Activated CD4-positive, alpha-beta T cell treated with anti-CD3 and anti-CD28 coated beads, Interleukin-2, amount 10 ng/mL, durations not matched to agents 24 days and 14 days (primary cell): ENCODE measurements at regions not wholly inside any gene's neighbourhood (a gene's known extent, or its start where the extent isn't known, plus 50 kb on each side); places are given as distances from the start of the nearest gene placed in this dataset.
A peak's percentile ranks its signal among the peaks of the same experiment; 100 is the strongest.
"Not testable (repeated sequence)": the region's sequence is repeated elsewhere in the genome, so short reads cannot be mapped to it uniquely, and the experiment has no call there.

ENCODE experiments used
- DNase-seq: peaks from one replicate; pipeline ENCODE4 v3.0.0; 2022
- H3K27ac Mint-ChIP-seq: one replicate; pipeline ENCODE4 v1.8.0; 2022; ENCODE audit warnings: mild to moderate bottlenecking, mixed read lengths
- H3K27me3 Mint-ChIP-seq: one replicate; pipeline ENCODE4 v1.8.0; 2022; ENCODE audit warnings: mixed read lengths
- H3K36me3 Mint-ChIP-seq: one replicate; pipeline ENCODE4 v1.8.0; 2022; ENCODE audit warnings: low read depth, mild to moderate bottlenecking, mixed read lengths
- H3K4me1 Mint-ChIP-seq: one replicate; pipeline ENCODE4 v1.8.0; 2021; ENCODE audit warnings: mixed read lengths
- H3K4me3 Mint-ChIP-seq: one replicate; pipeline ENCODE4 v1.8.0; 2022; ENCODE audit warnings: mild to moderate bottlenecking, moderate library complexity, mixed read lengths
- H3K9me3 Mint-ChIP-seq: one replicate; pipeline ENCODE4 v1.8.0; 2021; ENCODE audit warnings: mixed read lengths
- intact Hi-C: fragments of 100-400 bp; cut with micrococcal nuclease; formaldehyde crosslinking; loops from one replicate; pipeline ENCODE4 v1.15.1; 2023

DNA sequence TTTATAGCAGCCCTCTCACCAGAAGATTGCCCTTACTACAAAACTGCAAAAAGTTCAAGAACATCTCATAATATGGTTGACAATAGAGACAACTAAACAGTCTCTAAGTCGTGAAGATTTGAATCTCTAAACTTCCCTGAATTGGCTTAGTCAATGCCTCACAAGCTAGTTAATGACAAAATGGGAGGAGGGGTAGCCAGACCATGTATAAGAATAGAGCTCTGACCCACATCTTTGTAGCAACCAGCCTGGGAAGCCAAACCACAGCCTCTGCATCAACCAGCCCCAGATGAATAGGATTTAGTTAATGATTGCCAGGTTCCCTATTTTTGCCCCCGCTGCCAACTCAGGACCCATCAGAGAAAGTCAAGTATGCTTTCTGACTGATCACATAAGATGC lies 1265.9 kb upstream of the PCDH10 start:
- intact Hi-C loops, H3K4me3 Mint-ChIP-seq, H3K9me3 Mint-ChIP-seq, DNase-seq, H3K27me3 Mint-ChIP-seq, H3K4me1 Mint-ChIP-seq, H3K36me3 Mint-ChIP-seq, H3K27ac Mint-ChIP-seq: not testable (repeated sequence)

DNA sequence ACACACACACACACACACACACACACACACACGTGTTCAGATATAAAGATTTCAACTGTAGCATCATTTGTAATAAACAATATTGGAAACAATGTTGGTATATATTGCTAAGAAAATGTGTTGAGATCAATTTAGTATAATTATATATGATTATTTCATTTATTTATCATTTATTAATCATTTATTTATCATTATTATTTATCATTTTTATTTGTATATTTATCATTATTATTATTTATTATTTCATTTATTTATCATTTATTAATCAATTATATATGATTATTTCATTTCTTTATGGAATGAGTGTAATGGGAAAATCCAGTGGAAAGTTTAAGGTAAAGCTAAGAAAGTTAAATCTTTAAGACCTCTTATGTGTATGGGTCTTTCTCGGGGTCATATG lies 1223.4 kb upstream of the PCDH10 start:
- DNase-seq, H3K9me3 Mint-ChIP-seq, intact Hi-C loops, H3K4me1 Mint-ChIP-seq, H3K27ac Mint-ChIP-seq, H3K36me3 Mint-ChIP-seq, H3K4me3 Mint-ChIP-seq, H3K27me3 Mint-ChIP-seq: not testable (repeated sequence)

DNA sequence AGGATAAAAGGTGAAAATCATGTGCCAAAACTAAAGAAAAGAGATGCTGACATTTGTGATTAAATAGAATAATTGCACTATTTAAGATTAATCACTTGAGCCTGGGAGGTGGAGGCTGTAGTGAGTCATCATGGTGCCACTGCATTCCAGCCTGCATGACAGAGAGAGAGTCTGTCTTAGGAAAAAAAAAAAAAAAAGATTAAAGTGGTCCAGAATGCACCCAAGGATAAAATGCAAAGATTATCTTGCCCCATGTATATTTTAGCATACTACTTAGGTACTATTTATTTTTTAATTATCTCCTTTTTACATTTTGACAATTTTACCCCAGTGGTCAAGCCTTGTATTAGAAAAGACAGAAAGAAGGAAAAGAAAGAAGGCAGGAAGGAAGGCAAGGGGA lies 1181.4 kb upstream of the PCDH10 start:
- H3K27ac Mint-ChIP-seq, H3K4me1 Mint-ChIP-seq, H3K9me3 Mint-ChIP-seq, H3K36me3 Mint-ChIP-seq, H3K27me3 Mint-ChIP-seq, intact Hi-C loops, H3K4me3 Mint-ChIP-seq, DNase-seq: not testable (repeated sequence)

DNA sequence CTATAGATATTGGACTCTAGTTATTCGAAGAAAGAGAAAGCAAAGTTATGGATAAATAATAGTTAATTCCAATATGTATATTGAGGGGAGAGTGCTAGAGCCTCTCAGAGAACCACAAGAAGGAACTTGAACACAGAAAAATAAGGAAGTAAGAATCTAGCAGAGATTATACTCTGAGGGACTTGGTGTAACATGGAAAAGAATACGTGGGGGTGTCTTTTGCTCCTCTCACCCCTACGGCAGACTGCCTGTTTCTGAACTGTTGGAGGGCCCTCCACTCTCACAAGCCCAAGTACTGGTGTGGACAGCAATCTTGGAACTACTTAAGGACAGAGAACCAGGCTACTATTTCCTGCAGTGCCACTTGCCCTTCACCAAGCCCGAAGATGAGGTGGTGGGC lies 1174.4 kb upstream of the PCDH10 start:
- H3K27ac Mint-ChIP-seq: no peak overlapping the region
- peaks cover 2% of the 10 kb centered on the region for H3K4me1 Mint-ChIP-seq
- intact Hi-C loops: no loop called here
- no peaks in the 10 kb centered on the region for H3K36me3 Mint-ChIP-seq
- peaks cover 5% of the 10 kb centered on the region for H3K9me3 Mint-ChIP-seq
- H3K4me3 Mint-ChIP-seq: peak overlapping the region; percentile 87
- DNase-seq: no peak
- no peaks in the 10 kb centered on the region for H3K27me3 Mint-ChIP-seq

DNA sequence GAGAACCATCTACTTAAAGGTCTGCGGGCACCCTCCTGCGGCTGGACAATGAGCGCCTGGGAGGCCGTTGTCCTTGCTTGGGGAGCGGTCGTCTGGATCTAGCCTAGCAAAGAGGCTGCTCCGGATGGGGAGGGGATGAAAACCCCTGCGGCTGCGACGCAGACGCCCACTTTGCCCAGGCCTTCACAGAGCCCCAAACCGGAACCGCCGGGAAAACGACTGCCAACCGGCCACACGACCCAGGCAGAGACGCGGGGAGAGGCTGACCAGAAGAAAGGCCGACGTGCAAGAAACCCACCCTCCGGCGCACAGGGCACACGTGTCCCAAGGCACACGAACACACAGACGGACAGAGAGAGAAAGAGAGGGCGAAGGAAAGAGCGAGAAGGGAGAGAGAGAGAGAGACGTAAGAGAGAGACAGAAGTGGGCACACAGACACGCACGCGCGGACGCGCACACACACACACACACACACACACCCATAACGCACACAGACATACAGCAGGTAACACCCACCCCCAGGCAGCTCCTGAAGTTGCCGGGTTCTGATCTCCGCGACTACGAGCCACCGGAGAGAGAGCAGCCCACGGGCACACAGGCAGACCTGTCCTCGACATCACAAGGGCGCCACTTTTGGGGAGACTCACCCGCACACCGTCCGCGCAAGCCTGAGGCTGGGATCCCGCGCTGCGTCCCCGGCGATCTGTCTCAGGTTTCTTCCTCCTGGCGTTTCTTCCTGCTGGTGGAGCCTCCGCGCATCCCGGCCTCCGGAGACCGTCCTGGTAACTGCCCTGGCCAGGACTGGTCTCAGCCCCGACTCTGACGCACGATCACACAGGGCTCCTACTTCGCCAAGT lies 1173.6 kb upstream of the PCDH10 start:
- H3K4me1 Mint-ChIP-seq, H3K9me3 Mint-ChIP-seq, H3K36me3 Mint-ChIP-seq, intact Hi-C loops, H3K27me3 Mint-ChIP-seq: not testable (repeated sequence)
- H3K27ac Mint-ChIP-seq: peak overlapping the region; percentile 80
- peak overlapping the region; percentile 87 for H3K4me3 Mint-ChIP-seq
- peak; percentile 58 for DNase-seq

DNA sequence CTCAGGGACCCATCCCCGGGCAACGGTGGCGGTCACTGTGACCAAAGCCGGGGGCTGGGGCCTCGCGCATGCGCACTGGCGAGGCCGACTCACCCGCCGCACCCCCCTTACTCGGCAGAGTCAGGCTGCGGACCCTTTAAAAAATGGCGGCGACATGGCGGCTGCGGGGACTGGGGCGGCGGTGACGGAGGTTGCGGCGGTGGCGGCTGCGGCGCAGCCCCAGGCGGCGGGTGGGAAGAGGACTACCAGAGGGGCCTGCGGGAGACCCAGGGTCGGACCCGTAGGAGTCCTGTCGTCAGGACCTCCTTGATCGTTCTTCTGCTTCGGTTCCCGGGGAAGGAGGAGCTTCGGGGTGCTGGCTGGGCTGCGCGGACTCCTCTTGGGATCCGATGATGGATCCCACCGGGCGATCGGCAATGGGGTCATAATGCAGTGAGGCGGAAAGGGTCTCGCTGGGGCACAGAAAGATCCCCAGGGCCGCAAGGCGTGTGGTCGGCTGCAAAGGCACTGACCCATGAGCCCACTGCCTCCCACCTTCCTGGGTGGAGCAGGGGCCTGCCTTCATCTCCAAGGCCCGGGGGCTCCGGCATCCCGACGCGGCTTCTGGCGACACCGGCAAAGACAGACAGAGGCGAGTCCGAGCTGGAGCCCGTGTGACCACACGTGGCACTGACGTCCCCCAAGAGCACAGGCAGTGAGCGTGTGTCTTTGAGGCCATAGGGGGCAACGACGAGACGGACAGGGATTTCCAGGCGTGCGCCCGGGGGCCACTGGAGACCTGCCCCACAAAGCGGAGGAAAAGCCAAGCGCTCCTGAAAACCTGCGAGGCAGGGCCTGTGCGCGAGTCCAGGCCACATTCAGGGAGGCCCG lies 1172.7 kb upstream of the PCDH10 start:
- H3K27me3 Mint-ChIP-seq, intact Hi-C loops, H3K4me1 Mint-ChIP-seq, H3K9me3 Mint-ChIP-seq, H3K36me3 Mint-ChIP-seq: not testable (repeated sequence)
- DNase-seq: peak; percentile 76
- Mint-ChIP-seq H3K27ac (peak overlapping the region; percentile 80), H3K4me3 (peak overlapping the region; percentile 87)

DNA sequence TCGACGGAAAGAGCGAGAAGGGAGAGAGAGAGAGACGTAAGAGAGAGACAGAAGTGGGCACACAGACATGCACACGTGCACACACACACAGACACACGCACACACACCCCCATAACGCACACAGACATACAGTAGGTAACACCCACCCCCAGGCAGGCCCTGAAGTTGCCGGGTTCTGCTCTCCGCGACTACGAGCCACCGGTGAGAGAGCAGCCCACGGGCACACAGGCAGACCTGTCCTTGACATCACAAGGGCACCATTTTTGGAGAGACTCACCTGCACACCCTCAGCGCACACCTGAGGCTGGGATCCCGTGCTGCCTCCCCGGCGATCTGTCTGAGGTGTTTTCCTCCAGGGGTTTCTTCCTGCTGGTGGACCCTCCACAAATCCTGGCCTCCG lies 1171.0 kb upstream of the PCDH10 start:
- H3K27me3 Mint-ChIP-seq: no peaks in the 10 kb centered on the region
- H3K4me1 Mint-ChIP-seq: peaks cover 2% of the 10 kb centered on the region
- H3K9me3 Mint-ChIP-seq: peaks cover 5% of the 10 kb centered on the region
- H3K27ac Mint-ChIP-seq: no peak overlapping the region
- intact Hi-C loops: no loop called here
- no peak overlapping the region for H3K4me3 Mint-ChIP-seq
- no peak for DNase-seq
- H3K36me3 Mint-ChIP-seq: no peaks in the 10 kb centered on the region

DNA sequence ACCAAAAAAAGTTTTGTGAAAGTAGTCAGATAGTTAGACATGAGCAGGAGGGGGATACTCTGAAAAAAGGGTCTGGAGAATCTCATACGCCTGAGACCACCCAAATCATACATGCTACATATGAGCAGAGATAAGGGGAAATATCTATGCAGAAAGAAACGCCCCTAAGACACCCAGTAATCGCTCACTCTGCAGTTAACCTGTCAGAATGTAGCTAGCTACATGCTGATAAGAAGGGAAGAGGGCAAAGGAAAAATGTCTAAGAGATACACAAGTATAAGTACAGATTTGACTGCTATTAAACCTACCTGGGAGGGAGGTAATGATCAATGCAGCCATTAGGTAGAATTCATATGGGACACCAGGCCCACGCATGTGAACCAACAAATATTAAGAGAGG lies 1159.5 kb upstream of the PCDH10 start:
- no peaks in the 10 kb centered on the region for H3K36me3 Mint-ChIP-seq
- no peak for DNase-seq
- H3K4me3 Mint-ChIP-seq: no peak overlapping the region
- no peak overlapping the region for H3K27ac Mint-ChIP-seq
- H3K9me3 Mint-ChIP-seq: no peaks in the 10 kb centered on the region
- no peaks in the 10 kb centered on the region for H3K27me3 Mint-ChIP-seq
- intact Hi-C loops: no loop called here
- no peaks in the 10 kb centered on the region for H3K4me1 Mint-ChIP-seq

DNA sequence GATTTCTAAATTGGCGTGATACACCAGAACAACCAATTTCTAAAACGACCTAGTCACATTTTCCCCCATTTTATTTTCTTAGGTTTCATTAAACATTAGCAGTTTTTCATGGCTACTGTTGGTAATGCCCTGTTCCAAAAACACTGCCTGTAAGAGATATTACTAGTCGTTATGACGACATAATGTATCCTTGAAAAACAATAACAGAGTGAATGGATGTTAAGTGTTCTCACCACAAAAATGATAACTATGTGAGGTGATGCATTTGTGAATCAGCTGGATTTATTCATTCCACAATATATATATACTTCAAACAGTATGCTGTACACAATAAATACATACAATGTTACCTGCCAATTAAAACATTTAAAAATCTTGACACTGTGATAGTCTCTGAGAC lies 1147.6 kb upstream of the PCDH10 start:
- H3K4me3 Mint-ChIP-seq: no peak overlapping the region
- H3K4me1 Mint-ChIP-seq: no peaks in the 10 kb centered on the region
- no peaks in the 10 kb centered on the region for H3K36me3 Mint-ChIP-seq
- intact Hi-C loops: no loop called here
- H3K9me3 Mint-ChIP-seq: no peaks in the 10 kb centered on the region
- no peak overlapping the region for H3K27ac Mint-ChIP-seq
- H3K27me3 Mint-ChIP-seq: no peaks in the 10 kb centered on the region
- DNase-seq: no peak

DNA sequence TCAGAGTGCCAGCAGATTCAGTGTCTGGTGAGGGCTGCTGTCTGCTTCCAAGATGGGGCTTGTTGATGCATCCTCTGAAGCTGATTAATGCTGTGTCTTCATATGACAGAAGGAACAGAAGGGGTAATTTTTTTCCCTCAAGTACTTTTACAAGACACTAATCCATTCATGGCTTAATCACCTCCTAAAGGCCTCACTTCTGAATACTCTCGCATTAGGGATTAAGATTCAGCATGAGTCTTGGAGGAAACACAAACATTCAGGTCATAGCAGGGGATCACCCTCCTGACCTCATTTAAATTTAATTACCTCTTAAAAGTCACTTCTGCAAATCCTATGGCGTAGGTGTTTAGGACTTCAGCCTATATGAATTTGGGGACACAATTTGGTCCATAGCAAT lies 1145.5 kb upstream of the PCDH10 start:
- Mint-ChIP-seq H3K27me3 (no peaks in the 10 kb centered on the region), H3K27ac (no peak overlapping the region), H3K36me3 (no peaks in the 10 kb centered on the region), H3K9me3 (no peaks in the 10 kb centered on the region), H3K4me3 (no peak overlapping the region), H3K4me1 (no peaks in the 10 kb centered on the region)
- no peak for DNase-seq
- intact Hi-C loops: no loop called here

DNA sequence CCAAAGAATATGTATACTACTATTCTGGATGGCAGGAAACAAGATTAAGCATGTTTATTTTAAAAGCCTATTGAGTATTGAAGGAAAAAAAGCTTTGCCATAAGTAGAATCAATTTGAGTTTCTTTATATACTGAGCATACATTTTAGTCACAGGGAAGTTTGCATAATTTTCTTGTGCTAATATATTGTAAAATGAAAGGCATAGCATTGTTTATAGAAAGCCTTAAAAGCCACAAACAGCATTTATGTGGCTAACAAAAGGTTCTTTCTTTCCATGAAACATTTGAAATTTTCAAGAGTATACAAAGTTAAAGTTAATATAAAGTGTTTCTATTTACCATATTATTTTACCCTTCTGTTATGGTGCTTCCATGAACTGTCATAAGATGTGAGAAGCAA lies 1133.8 kb upstream of the PCDH10 start:
- intact Hi-C loops: no loop called here
- Mint-ChIP-seq H3K4me3 (no peak overlapping the region), H3K4me1 (no peaks in the 10 kb centered on the region), H3K27me3 (no peaks in the 10 kb centered on the region), H3K36me3 (no peaks in the 10 kb centered on the region), H3K9me3 (no peaks in the 10 kb centered on the region), H3K27ac (no peak overlapping the region)
- DNase-seq: no peak

DNA sequence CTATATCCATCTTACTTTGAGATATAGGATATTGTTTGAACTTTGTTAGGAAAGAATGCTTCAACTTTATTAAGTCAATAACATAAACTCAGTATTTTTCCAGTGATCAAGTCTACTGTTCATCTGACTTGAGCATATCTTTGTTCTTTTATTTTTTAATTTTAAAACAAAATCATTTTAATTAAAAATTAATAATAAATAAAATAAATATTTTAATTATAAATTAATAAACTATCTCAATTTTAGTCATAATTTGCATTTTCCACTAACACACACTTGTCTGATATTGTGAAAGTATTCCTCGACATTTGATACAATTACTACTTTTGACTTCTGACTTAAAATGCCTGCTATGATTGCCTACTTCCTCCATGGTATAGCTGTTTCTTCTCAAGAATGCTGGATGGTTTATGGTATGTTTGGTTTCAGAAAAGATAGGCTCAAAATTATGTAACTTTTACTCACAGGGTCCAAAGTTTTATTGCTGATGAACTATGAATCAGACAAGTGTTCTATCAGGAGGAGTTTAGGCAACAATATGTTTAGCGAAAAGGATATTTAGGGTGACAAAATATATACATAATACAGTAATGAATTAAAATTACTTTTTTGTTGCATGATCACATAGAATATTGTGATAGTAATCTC lies 1132.3 kb upstream of the PCDH10 start:
- intact Hi-C loops: no loop called here
- H3K4me1 Mint-ChIP-seq: no peaks in the 10 kb centered on the region
- DNase-seq: no peak
- H3K27ac Mint-ChIP-seq: no peak overlapping the region
- H3K36me3 Mint-ChIP-seq: no peaks in the 10 kb centered on the region
- H3K4me3 Mint-ChIP-seq: no peak overlapping the region
- no peaks in the 10 kb centered on the region for H3K9me3 Mint-ChIP-seq
- H3K27me3 Mint-ChIP-seq: no peaks in the 10 kb centered on the region

DNA sequence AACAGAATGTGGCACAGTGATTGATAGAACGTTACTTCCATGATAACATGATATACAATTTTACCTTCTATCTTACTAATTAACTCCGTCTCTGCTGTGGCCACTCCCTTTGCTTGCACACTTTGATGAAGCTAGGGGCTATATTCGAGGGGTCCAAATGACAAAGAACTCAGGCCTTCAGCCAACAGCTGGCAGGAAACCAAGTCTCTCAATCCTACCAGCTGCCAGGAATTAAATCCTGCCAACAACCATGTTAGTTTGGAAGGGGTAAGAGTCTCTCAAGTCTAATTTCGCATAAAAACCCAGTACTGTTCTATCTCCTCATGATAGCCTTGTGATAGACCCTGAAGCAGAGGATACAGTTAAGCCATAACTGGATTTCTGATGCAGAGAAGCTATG lies 1122.9 kb upstream of the PCDH10 start:
- DNase-seq: no peak
- Mint-ChIP-seq H3K27ac (no peak overlapping the region), H3K4me3 (no peak overlapping the region), H3K4me1 (no peaks in the 10 kb centered on the region), H3K27me3 (no peaks in the 10 kb centered on the region), H3K9me3 (no peaks in the 10 kb centered on the region), H3K36me3 (no peaks in the 10 kb centered on the region)
- intact Hi-C loops: no loop called here

DNA sequence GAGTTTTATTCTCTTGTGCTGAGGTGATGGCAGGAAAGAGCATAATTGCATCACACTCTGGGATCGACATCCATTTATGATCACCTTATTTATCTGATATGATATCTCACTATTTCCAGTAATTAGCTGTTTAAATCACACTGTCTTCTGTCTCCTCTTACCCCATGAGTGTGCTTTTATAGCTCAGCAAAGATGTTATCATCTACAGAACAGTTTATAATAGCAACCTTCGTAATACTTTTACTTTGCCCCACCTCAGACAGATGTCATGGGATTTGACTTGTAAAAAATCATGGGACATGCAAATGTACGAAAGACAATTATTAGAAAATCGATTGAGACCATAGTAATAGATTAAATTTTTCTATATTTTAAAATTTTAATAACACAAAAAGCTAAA lies 1122.3 kb upstream of the PCDH10 start:
- intact Hi-C loops: no loop called here
- Mint-ChIP-seq H3K27me3 (no peaks in the 10 kb centered on the region), H3K9me3 (no peaks in the 10 kb centered on the region), H3K4me1 (no peaks in the 10 kb centered on the region), H3K4me3 (no peak overlapping the region), H3K36me3 (no peaks in the 10 kb centered on the region), H3K27ac (no peak overlapping the region)
- no peak for DNase-seq
